ENCODE measurements at regions not wholly inside any gene's neighbourhood (a gene's known extent, or its start where the extent isn't known, plus 50 kb on each side); places are given as distances from the start of the nearest gene placed in this dataset.

GRCh38 chr2:118350621-118351020 lies 262.4 kb downstream of the INSIG2 start:
- no peaks in the 10 kb centered on the region for H3K36me3 ChIP-seq (ENCODE audit: insufficient read depth, low read length)
- H3K4me3 ChIP-seq (ENCODE audit: insufficient read depth, low read length): no peak overlapping the region
- H4K20me1 ChIP-seq (ENCODE audit: insufficient read depth, low read length): no peaks in the 10 kb centered on the region
- H3K9me3 ChIP-seq (ENCODE audit: low read depth, low read length): no peaks in the 10 kb centered on the region
- TF ChIP-seq, protein P1, sequence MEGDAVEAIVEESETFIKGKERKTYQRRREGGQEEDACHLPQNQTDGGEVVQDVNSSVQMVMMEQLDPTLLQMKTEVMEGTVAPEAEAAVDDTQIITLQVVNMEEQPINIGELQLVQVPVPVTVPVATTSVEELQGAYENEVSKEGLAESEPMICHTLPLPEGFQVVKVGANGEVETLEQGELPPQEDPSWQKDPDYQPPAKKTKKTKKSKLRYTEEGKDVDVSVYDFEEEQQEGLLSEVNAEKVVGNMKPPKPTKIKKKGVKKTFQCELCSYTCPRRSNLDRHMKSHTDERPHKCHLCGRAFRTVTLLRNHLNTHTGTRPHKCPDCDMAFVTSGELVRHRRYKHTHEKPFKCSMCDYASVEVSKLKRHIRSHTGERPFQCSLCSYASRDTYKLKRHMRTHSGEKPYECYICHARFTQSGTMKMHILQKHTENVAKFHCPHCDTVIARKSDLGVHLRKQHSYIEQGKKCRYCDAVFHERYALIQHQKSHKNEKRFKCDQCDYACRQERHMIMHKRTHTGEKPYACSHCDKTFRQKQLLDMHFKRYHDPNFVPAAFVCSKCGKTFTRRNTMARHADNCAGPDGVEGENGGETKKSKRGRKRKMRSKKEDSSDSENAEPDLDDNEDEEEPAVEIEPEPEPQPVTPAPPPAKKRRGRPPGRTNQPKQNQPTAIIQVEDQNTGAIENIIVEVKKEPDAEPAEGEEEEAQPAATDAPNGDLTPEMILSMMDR (IDR thresholded peaks at IDR 0.05; ENCODE audit: extremely low read depth, low read depth, low read length): no peak
- no peak for DNase-seq (ENCODE audit: insufficient read length, low spot score, missing footprints)
- no peak overlapping the region for H3K27ac ChIP-seq (ENCODE audit: low read depth, low read length)
- H3K79me2 ChIP-seq (ENCODE audit: insufficient read depth, low read length): no peaks in the 10 kb centered on the region
- H3K4me1 ChIP-seq (ENCODE audit: insufficient read depth, low read length): no peaks in the 10 kb centered on the region
- no peak overlapping the region for H3K4me2 ChIP-seq (ENCODE audit: insufficient read depth, low read length)
- H2AFZ ChIP-seq (ENCODE audit: low read length): no peak overlapping the region
- peaks cover 4% of the 10 kb centered on the region for H3K27me3 ChIP-seq (ENCODE audit: insufficient read depth, low read length)

- no peaks in the 10 kb centered on the region for H3K79me2 ChIP-seq (ENCODE audit: insufficient read depth, low read length)
- H2AFZ ChIP-seq (ENCODE audit: low read length): no peak overlapping the region
- no peaks in the 10 kb centered on the region for H3K36me3 ChIP-seq (ENCODE audit: insufficient read depth, low read length)
- peaks cover 4% of the 10 kb centered on the region for H3K27me3 ChIP-seq (ENCODE audit: insufficient read depth, low read length)
- H3K4me1 ChIP-seq (ENCODE audit: insufficient read depth, low read length): no peaks in the 10 kb centered on the region
- DNase-seq (ENCODE audit: insufficient read length, low spot score, missing footprints): no peak
- H3K4me3 ChIP-seq (ENCODE audit: insufficient read depth, low read length): no peak overlapping the region
- H3K4me2 ChIP-seq (ENCODE audit: insufficient read depth, low read length): no peak overlapping the region
- TF ChIP-seq, protein P1 (IDR thresholded peaks at IDR 0.05; ENCODE audit: extremely low read depth, low read depth, low read length): no peak
- no peak overlapping the region for H3K27ac ChIP-seq (ENCODE audit: low read depth, low read length)
- H4K20me1 ChIP-seq (ENCODE audit: insufficient read depth, low read length): no peaks in the 10 kb centered on the region
- H3K9me3 ChIP-seq (ENCODE audit: low read depth, low read length): no peaks in the 10 kb centered on the region
These were observed 261.1 kb downstream of the INSIG2 start for GRCh38 chr2:118349365-118349764.

- Histone ChIP-seq H3K36me3 (ENCODE audit: insufficient read depth, low read length) (no peaks in the 10 kb centered on the region), H4K20me1 (ENCODE audit: insufficient read depth, low read length) (no peaks in the 10 kb centered on the region), H3K27me3 (ENCODE audit: insufficient read depth, low read length) (peaks cover 4% of the 10 kb centered on the region), H3K79me2 (ENCODE audit: insufficient read depth, low read length) (no peaks in the 10 kb centered on the region), H3K4me3 (ENCODE audit: insufficient read depth, low read length) (no peak overlapping the region), H3K4me1 (ENCODE audit: insufficient read depth, low read length) (no peaks in the 10 kb centered on the region), H3K9me3 (ENCODE audit: low read depth, low read length) (no peaks in the 10 kb centered on the region), H2AFZ (ENCODE audit: low read length) (no peak overlapping the region), H3K27ac (ENCODE audit: low read depth, low read length) (no peak overlapping the region), H3K4me2 (ENCODE audit: insufficient read depth, low read length) (no peak overlapping the region)
- TF ChIP-seq, protein P1 (IDR thresholded peaks at IDR 0.05; ENCODE audit: extremely low read depth, low read depth, low read length): no peak
- DNase-seq (ENCODE audit: insufficient read length, low spot score, missing footprints): no peak
These were observed 260.2 kb downstream of the INSIG2 start for GRCh38 chr2:118348380-118349034.

DNA sequence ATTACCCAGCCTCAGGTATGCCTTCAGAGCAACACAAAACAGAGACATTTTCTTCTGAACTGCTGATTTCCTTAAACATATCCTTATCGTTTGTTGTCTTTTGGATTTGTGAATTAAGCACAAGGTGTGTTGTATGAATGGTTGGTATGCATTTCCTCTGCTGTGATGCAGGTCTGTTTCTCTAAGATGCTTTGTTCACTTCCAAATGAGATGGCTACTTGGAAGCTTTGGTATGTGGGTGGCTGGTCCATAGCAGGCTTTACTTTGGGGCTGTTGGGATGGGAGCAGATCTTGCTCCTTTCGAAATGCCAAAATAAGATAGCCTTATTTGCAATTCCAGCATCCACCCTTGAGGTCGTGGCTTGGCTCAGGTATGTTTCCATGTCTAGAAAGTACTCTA lies 257.2 kb downstream of the INSIG2 start:
- TF ChIP-seq, protein P1 (IDR thresholded peaks at IDR 0.05; ENCODE audit: extremely low read depth, low read depth, low read length): no peak
- DNase-seq (ENCODE audit: insufficient read length, low spot score, missing footprints): no peak
- no peak overlapping the region for H3K27ac ChIP-seq (ENCODE audit: low read depth, low read length)
- no peaks in the 10 kb centered on the region for H3K9me3 ChIP-seq (ENCODE audit: low read depth, low read length)
- H3K27me3 ChIP-seq (ENCODE audit: insufficient read depth, low read length): peaks cover 4% of the 10 kb centered on the region
- H3K36me3 ChIP-seq (ENCODE audit: insufficient read depth, low read length): no peaks in the 10 kb centered on the region
- H4K20me1 ChIP-seq (ENCODE audit: insufficient read depth, low read length): no peaks in the 10 kb centered on the region
- no peak overlapping the region for H3K4me2 ChIP-seq (ENCODE audit: insufficient read depth, low read length)
- no peak overlapping the region for H2AFZ ChIP-seq (ENCODE audit: low read length)
- no peaks in the 10 kb centered on the region for H3K4me1 ChIP-seq (ENCODE audit: insufficient read depth, low read length)
- H3K79me2 ChIP-seq (ENCODE audit: insufficient read depth, low read length): no peaks in the 10 kb centered on the region
- H3K4me3 ChIP-seq (ENCODE audit: insufficient read depth, low read length): no peak overlapping the region
